IMR-90 (cell line): ENCODE measurements at regions not wholly inside any gene's neighbourhood (a gene's known extent, or its start where the extent isn't known, plus 50 kb on each side); places are given as distances from the start of the nearest gene placed in this dataset.

ENCODE experiments used
- ATAC-seq: fragments of 200-7000 bp; cut with Tn5 transposase; 2 replicates; pipeline ENCODE4 v1.9.1; 2020; ENCODE audit warnings: low read depth, mild to moderate bottlenecking, moderate library complexity
- BruUV-seq: library from RNA; stranded (reverse); fragments of 400-500 nt; replicated peaks from 2 replicates; lab custom pipeline; 2021; lab: Mats Ljungman, UMichigan
- CTCF ChIA-PET: fragments of 300-600 bp; formaldehyde crosslinking; extraction: SDS; loops from one replicate; lab custom pipeline; 2021; ENCODE audit warnings: antibody characterized with exemption; lab: Yijun Ruan, JAX
- POLR2A ChIA-PET: fragments of 300-600 bp; sonication (Branson Sonifier 250); formaldehyde crosslinking; loops from one replicate; lab custom pipeline; 2022; ENCODE audit warnings: antibody characterized with exemption; ENCODE audit not compliant: unreplicated experiment; lab: Charles Lee
- DNase-seq: peaks from one replicate; pipeline ENCODE4 v3.0.0; 2013
- H2AFZ ChIP-seq: replicated peaks from 2 replicates; pipeline ENCODE3; 2013; ENCODE audit warnings: low read length, mild to moderate bottlenecking; ENCODE audit not compliant: poor library complexity
- H2AK5ac ChIP-seq: 2 replicates; pipeline ENCODE4 v1.6.1; 2013; ENCODE audit warnings: low read depth, low read length, inconsistent platforms
- H2AK9ac ChIP-seq: replicated peaks from 2 replicates; pipeline ENCODE3; 2013; ENCODE audit warnings: mild to moderate bottlenecking, low read depth, low read length, moderate library complexity; ENCODE audit not compliant: poor library complexity
- H2BK120ac ChIP-seq: 2 replicates; pipeline ENCODE4 v1.6.1; 2013; ENCODE audit warnings: low read depth, low read length, inconsistent platforms
- H2BK15ac ChIP-seq: 3 replicates; pipeline ENCODE4 v1.6.1; 2013; ENCODE audit warnings: low read depth, low read length, inconsistent platforms
- H2BK20ac ChIP-seq: 2 replicates; pipeline ENCODE4 v1.6.1; 2013; ENCODE audit warnings: low read depth, mild to moderate bottlenecking, inconsistent platforms, low read length, moderate library complexity
- H2BK5ac ChIP-seq: 2 replicates; pipeline ENCODE4 v1.6.1; 2013; ENCODE audit warnings: mild to moderate bottlenecking, low read depth, low read length, inconsistent platforms; ENCODE audit not compliant: poor library complexity, severe bottlenecking
- H3K14ac ChIP-seq: replicated peaks from 2 replicates; pipeline ENCODE4 v1.6.1; 2013; ENCODE audit warnings: low read depth, low read length, inconsistent platforms
- H3K18ac ChIP-seq: 2 replicates; pipeline ENCODE4 v1.6.1; 2013; ENCODE audit warnings: low read depth, low read length, control low read depth
- H3K23ac ChIP-seq: 2 replicates; pipeline ENCODE4 v1.6.1; 2013; ENCODE audit warnings: low read depth, low read length, inconsistent platforms
- H3K27ac ChIP-seq: 2 replicates; pipeline ENCODE4 v1.5.1; 2013; ENCODE audit warnings: mild to moderate bottlenecking, control low read depth, low read length; ENCODE audit not compliant: insufficient read depth
- H3K27me3 ChIP-seq: 2 replicates; pipeline ENCODE4 v1.6.1; 2013; ENCODE audit warnings: low read length; ENCODE audit not compliant: control insufficient read depth, insufficient read depth
- H3K36me3 ChIP-seq: 2 replicates; pipeline ENCODE4 v1.6.1; 2013; ENCODE audit warnings: low read length, mixed read lengths; ENCODE audit not compliant: control insufficient read depth, insufficient read depth
- H3K4ac ChIP-seq: 2 replicates; pipeline ENCODE4 v1.6.1; 2013; ENCODE audit warnings: low read depth, low read length, inconsistent platforms
- H3K4me1 ChIP-seq: 2 replicates; pipeline ENCODE4 v1.6.1; 2013; ENCODE audit warnings: low read length, mixed read lengths; ENCODE audit not compliant: control insufficient read depth, insufficient read depth
- H3K4me2 ChIP-seq: 2 replicates; pipeline ENCODE4 v1.6.1; 2013; ENCODE audit warnings: low read depth, mild to moderate bottlenecking, control low read depth, low read length, moderate library complexity
- H3K4me3 ChIP-seq: 2 replicates; pipeline ENCODE4 v1.5.1; 2013; ENCODE audit warnings: low read depth, mild to moderate bottlenecking, control low read depth, low read length, moderate library complexity; ENCODE audit not compliant: insufficient read depth
- H3K56ac ChIP-seq: 2 replicates; pipeline ENCODE4 v1.6.1; 2013; ENCODE audit warnings: low read length, inconsistent platforms; ENCODE audit not compliant: insufficient read depth; ENCODE audit errors: extremely low read depth
- H3K79me1 ChIP-seq, 2 experiments: 2 replicates each; pipeline ENCODE4 v1.6.1; 2013; ENCODE audit warnings: low read length in 2 of 2, inconsistent platforms in 1 of 2, low read depth in 1 of 2
- H3K9ac ChIP-seq: 2 replicates; pipeline ENCODE4 v1.6.1; 2013; ENCODE audit warnings: low read depth, low read length, control low read depth
- H3K9me1 ChIP-seq: 2 replicates; pipeline ENCODE4 v1.6.1; 2013; ENCODE audit warnings: low read length, inconsistent platforms; ENCODE audit not compliant: insufficient read depth
- H3K9me3 ChIP-seq: 2 replicates; pipeline ENCODE4 v1.6.1; 2013; ENCODE audit warnings: low read length; ENCODE audit not compliant: control insufficient read depth, insufficient read depth
- H4K20me1 ChIP-seq: 2 replicates; pipeline ENCODE4 v1.6.1; 2013; ENCODE audit warnings: low read length, inconsistent platforms; ENCODE audit not compliant: insufficient read depth
- H4K5ac ChIP-seq: 2 replicates; pipeline ENCODE4 v1.6.1; 2013; ENCODE audit warnings: mild to moderate bottlenecking, low read depth, low read length, control low read depth
- H4K8ac ChIP-seq, 2 experiments: 2 replicates each; pipeline ENCODE4 v1.6.1; 2013; ENCODE audit warnings: low read depth in 2 of 2, low read length in 2 of 2, control low read depth in 1 of 2, inconsistent platforms in 1 of 2
- H4K91ac ChIP-seq: 2 replicates; pipeline ENCODE4 v1.6.1; 2013; ENCODE audit warnings: low read depth, low read length, inconsistent platforms; ENCODE audit not compliant: insufficient read depth
- BHLHE40 ChIP-seq: fragments of 150-350 bp; IDR thresholded peaks from 2 replicates; pipeline ENCODE4 v1.6.1; 2016; ENCODE audit warnings: mild to moderate bottlenecking, low read depth, low read length
- CEBPB ChIP-seq: IDR thresholded peaks from 2 replicates; pipeline ENCODE4 v1.6.1; 2012; ENCODE audit warnings: low read depth, low read length, improper control_type of control experiment
- CHD1 ChIP-seq: IDR thresholded peaks from 2 replicates; pipeline ENCODE4 v1.6.1; 2012; ENCODE audit warnings: low read depth, low read length, improper control_type of control experiment
- FOS ChIP-seq: fragments of 150-350 bp; IDR thresholded peaks from 2 replicates; pipeline ENCODE4 v1.6.1; 2016; ENCODE audit warnings: low read depth, low read length
- MAFK ChIP-seq: IDR thresholded peaks from 2 replicates; pipeline ENCODE4 v1.6.1; 2012; ENCODE audit warnings: low read depth, low read length, improper control_type of control experiment
- MAZ ChIP-seq: IDR thresholded peaks from 2 replicates; pipeline ENCODE4 v1.6.1; 2012; ENCODE audit warnings: low read depth, mild to moderate bottlenecking, low read length, improper control_type of control experiment, moderate library complexity, borderline replicate concordance
- MXI1 ChIP-seq: IDR thresholded peaks from 2 replicates; pipeline ENCODE4 v1.6.1; 2012; ENCODE audit warnings: low read depth, mild to moderate bottlenecking, low read length, moderate library complexity, borderline replicate concordance
- NFE2L2 ChIP-seq: fragments of 150-350 bp; IDR thresholded peaks from 2 replicates; pipeline ENCODE4 v1.6.1; 2016; ENCODE audit warnings: low read depth, mild to moderate bottlenecking, low read length
- POLR2A ChIP-seq: IDR thresholded peaks from 2 replicates; pipeline ENCODE4 v1.6.1; 2012; ENCODE audit warnings: mild to moderate bottlenecking, low read depth, low read length
- RAD21 ChIP-seq: IDR thresholded peaks from 2 replicates; pipeline ENCODE4 v1.6.1; 2012; ENCODE audit warnings: low read length, improper control_type of control experiment
- RCOR1 ChIP-seq: IDR thresholded peaks from 2 replicates; pipeline ENCODE4 v1.6.1; 2012; ENCODE audit warnings: mild to moderate bottlenecking, low read length, improper control_type of control experiment; ENCODE audit not compliant: insufficient replicate concordance
- RFX5 ChIP-seq: IDR thresholded peaks from 2 replicates; pipeline ENCODE4 v1.8.0; 2012; ENCODE audit warnings: low read depth, mild to moderate bottlenecking, low read length, moderate library complexity
- SMC3 ChIP-seq: fragments of 150-350 bp; IDR thresholded peaks from 2 replicates; pipeline ENCODE4 v1.6.1; 2016; ENCODE audit warnings: low read depth, mild to moderate bottlenecking, antibody characterized with exemption, low read length, moderate library complexity
- WGBS, 2 experiments: methylation state at CpG; one replicate each; pipeline versions ENCODE4 v1.1.5 to v1.1.7; 2013; ENCODE audit warnings: missing lambda C conversion rate in 2 of 2; ENCODE audit not compliant: insufficient read length in 1 of 2; ENCODE audit errors: extremely low coverage in 2 of 2; 5-methylcytosine and 5-hydroxymethylcytosine counted together
- dilution Hi-C: fragments of 300-500 bp; cut with HindIII; formaldehyde crosslinking; loops from one replicate; pipeline ENCODE4 v1.14.3; 2018; ENCODE audit warnings: low sequenced_read_pairs; ENCODE audit not compliant: unreplicated experiment
- in situ Hi-C: fragments of 300-500 bp; cut with MboI; formaldehyde crosslinking; loops from 3 replicates; pipeline ENCODE4 v1.14.3; 2019; ENCODE audit warnings: low sequenced_read_pairs, inconsistent platforms, mixed read lengths
- intact Hi-C: fragments of 100-400 bp; cut with micrococcal nuclease; formaldehyde crosslinking; loops from 2 replicates; pipeline ENCODE4 v1.10.0; 2022
- TF ChIP-seq, protein P1 (sequence below): fragments of 150-350 bp; IDR thresholded peaks from 2 replicates; pipeline ENCODE4 v1.6.1; 2017; ENCODE audit warnings: mild to moderate bottlenecking, antibody characterized with exemption, low read length, low read depth
- TF ChIP-seq, protein P2 (sequence below): fragments of 150-350 bp; IDR thresholded peaks from 2 replicates; pipeline ENCODE4 v1.6.1; 2016; ENCODE audit warnings: low read depth, mild to moderate bottlenecking, low read length, moderate library complexity, borderline replicate concordance
- TF ChIP-seq, protein P3 (sequence below): conservative IDR thresholded peaks from 2 replicates; pipeline ENCODE4 v1.5.1; 2012; ENCODE audit warnings: mild to moderate bottlenecking, low read depth, low read length, improper control_type of control experiment

DNA sequence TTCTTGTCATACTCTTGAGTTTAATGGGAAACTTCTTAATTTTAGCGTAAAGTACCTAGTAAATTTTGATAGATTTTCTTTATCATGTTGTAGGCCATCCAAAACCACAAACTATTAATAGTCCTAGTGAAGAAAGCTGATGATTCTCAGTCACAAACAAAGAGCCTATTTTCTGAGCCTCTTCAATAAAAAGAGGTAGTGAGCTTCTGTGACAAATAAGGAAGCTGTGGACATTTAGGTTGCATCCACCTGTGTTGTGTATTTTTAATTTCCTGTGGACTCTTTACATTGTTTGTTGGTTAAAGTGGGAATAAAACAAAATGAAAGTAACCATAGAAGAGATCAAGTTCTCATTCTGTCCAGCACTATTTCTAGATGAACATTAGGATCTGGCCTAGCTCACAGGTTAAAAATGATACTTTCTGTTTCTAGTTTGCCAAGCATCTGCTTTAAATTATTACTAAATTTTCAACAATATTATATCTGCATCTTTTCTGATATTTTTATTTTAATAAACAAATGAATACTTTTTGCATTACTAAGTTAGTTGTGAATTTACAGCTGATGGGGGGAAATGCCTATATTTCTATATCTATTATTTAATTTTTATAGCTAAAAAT is 702.2 kb upstream of the ADGRL4 start:
- no peak overlapping the region for H2BK20ac ChIP-seq
- no peaks in the 10 kb centered on the region for H3K4me1 ChIP-seq
- no peak overlapping the region for H3K4me2 ChIP-seq
- no peaks in the 10 kb centered on the region for H3K79me1 ChIP-seq
- in situ Hi-C loops (no loop called here), intact Hi-C loops (no loop called here), dilution Hi-C loops (no loop called here)
- H2AK9ac ChIP-seq: no peak overlapping the region
- WGBS, 2 experiments: no CpG with 5 or more reads among the region's 1 CpG
- no peak overlapping the region for H2BK15ac ChIP-seq
- POLR2A ChIA-PET: no interaction called here
- no peak overlapping the region for H4K5ac ChIP-seq
- ATAC-seq: no peak
- no peak overlapping the region for H2AK5ac ChIP-seq
- no peaks in the 10 kb centered on the region for H4K20me1 ChIP-seq
- TF ChIP-seq MAFK (no peak), FOS (no peak), RFX5 (no peak), MXI1 (no peak), BHLHE40 (no peak), SMC3 (no peak), CEBPB (no peak), CHD1 (no peak), RCOR1 (no peak), MAZ (no peak), NFE2L2 (no peak), RAD21 (no peak), POLR2A (no peak)
- TF ChIP-seq, protein P1, sequence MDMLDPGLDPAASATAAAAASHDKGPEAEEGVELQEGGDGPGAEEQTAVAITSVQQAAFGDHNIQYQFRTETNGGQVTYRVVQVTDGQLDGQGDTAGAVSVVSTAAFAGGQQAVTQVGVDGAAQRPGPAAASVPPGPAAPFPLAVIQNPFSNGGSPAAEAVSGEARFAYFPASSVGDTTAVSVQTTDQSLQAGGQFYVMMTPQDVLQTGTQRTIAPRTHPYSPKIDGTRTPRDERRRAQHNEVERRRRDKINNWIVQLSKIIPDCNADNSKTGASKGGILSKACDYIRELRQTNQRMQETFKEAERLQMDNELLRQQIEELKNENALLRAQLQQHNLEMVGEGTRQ: no peak
- TF ChIP-seq, protein P2, sequence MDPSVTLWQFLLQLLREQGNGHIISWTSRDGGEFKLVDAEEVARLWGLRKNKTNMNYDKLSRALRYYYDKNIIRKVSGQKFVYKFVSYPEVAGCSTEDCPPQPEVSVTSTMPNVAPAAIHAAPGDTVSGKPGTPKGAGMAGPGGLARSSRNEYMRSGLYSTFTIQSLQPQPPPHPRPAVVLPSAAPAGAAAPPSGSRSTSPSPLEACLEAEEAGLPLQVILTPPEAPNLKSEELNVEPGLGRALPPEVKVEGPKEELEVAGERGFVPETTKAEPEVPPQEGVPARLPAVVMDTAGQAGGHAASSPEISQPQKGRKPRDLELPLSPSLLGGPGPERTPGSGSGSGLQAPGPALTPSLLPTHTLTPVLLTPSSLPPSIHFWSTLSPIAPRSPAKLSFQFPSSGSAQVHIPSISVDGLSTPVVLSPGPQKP: no peak
- TF ChIP-seq, protein P3, sequence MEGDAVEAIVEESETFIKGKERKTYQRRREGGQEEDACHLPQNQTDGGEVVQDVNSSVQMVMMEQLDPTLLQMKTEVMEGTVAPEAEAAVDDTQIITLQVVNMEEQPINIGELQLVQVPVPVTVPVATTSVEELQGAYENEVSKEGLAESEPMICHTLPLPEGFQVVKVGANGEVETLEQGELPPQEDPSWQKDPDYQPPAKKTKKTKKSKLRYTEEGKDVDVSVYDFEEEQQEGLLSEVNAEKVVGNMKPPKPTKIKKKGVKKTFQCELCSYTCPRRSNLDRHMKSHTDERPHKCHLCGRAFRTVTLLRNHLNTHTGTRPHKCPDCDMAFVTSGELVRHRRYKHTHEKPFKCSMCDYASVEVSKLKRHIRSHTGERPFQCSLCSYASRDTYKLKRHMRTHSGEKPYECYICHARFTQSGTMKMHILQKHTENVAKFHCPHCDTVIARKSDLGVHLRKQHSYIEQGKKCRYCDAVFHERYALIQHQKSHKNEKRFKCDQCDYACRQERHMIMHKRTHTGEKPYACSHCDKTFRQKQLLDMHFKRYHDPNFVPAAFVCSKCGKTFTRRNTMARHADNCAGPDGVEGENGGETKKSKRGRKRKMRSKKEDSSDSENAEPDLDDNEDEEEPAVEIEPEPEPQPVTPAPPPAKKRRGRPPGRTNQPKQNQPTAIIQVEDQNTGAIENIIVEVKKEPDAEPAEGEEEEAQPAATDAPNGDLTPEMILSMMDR: no peak
- H3K14ac ChIP-seq: no peak overlapping the region
- H3K27ac ChIP-seq: no peak overlapping the region
- H3K9me3 ChIP-seq: no peaks in the 10 kb centered on the region
- H3K4ac ChIP-seq: no peak overlapping the region
- DNase-seq: no peak
- H4K91ac ChIP-seq: no peak overlapping the region
- no peak overlapping the region for H3K9ac ChIP-seq
- H3K18ac ChIP-seq: no peak overlapping the region
- no peak overlapping the region for H2AFZ ChIP-seq
- H4K8ac ChIP-seq: no peak overlapping the region
- no TSS peak for BruUV-seq
- H3K27me3 ChIP-seq: no peaks in the 10 kb centered on the region
- no peak overlapping the region for H2BK5ac ChIP-seq
- no peak overlapping the region for H2BK120ac ChIP-seq
- no peak overlapping the region for H3K23ac ChIP-seq
- H3K9me1 ChIP-seq: no peaks in the 10 kb centered on the region
- H3K4me3 ChIP-seq: no peak overlapping the region
- H3K56ac ChIP-seq: no peak overlapping the region
- no peaks in the 10 kb centered on the region for H3K36me3 ChIP-seq
- CTCF ChIA-PET: interaction anchor here (0.8 kb wide), 1 partner anchor 18 kb away, joined by 3 read pairs; no protein-coding TSS in a partner anchor
